GM23338 (cell line): ENCODE measurements at regions not wholly inside any gene's neighbourhood (a gene's known extent, or its start where the extent isn't known, plus 50 kb on each side); places are given as distances from the start of the nearest gene placed in this dataset.

Experiments used
- ATAC-seq: fragments of 200-7000 bp; cut with Tn5 transposase; 3 replicates; pipeline ENCODE4 v1.9.1; 2020
- DNase-seq: peaks from one replicate; pipeline ENCODE4 v3.0.0-alpha.2; 2015; ENCODE audit warnings: low spot score
- H2AFZ ChIP-seq: fragments of 200-600 bp; sonication (generic); 2 replicates; pipeline ENCODE4 v1.8.0; 2016; ENCODE audit warnings: antibody characterized with exemption, mild to moderate bottlenecking, moderate library complexity
- H3F3A ChIP-seq: fragments of 200-600 bp; sonication (generic); replicated peaks from 2 replicates; pipeline ENCODE4 v1.8.0; 2017; ENCODE audit warnings: antibody characterized with exemption, mixed run types, low read depth
- H3K27ac ChIP-seq: fragments of 200-600 bp; sonication (generic); 2 replicates; pipeline ENCODE4 v1.6.1; 2016; ENCODE audit warnings: low read depth
- H3K27me3 ChIP-seq: fragments of 200-600 bp; sonication (generic); 2 replicates; pipeline ENCODE4 v1.8.0; 2016; ENCODE audit warnings: mild to moderate bottlenecking, mixed run types, moderate library complexity; ENCODE audit not compliant: insufficient read depth
- H3K36me3 ChIP-seq: fragments of 200-600 bp; sonication (generic); 2 replicates; pipeline ENCODE4 v1.8.0; 2016; ENCODE audit warnings: mild to moderate bottlenecking; ENCODE audit not compliant: insufficient read depth
- H3K4me1 ChIP-seq: fragments of 200-600 bp; sonication (generic); 2 replicates; pipeline ENCODE4 v1.8.0; 2016; ENCODE audit warnings: mild to moderate bottlenecking, moderate library complexity; ENCODE audit not compliant: insufficient read depth
- H3K4me2 ChIP-seq: fragments of 200-600 bp; sonication (generic); 2 replicates; pipeline ENCODE4 v1.7.1; 2017; ENCODE audit warnings: mixed run types
- H3K4me3 ChIP-seq: fragments of 200-600 bp; sonication (generic); 2 replicates; pipeline ENCODE4 v1.6.1; 2016; ENCODE audit warnings: mixed run types
- H3K79me2 ChIP-seq: fragments of 200-600 bp; sonication (generic); replicated peaks from 2 replicates; pipeline ENCODE4 v1.8.0; 2017; ENCODE audit warnings: mild to moderate bottlenecking; ENCODE audit not compliant: insufficient read depth
- H3K9me2 ChIP-seq: fragments of 200-600 bp; sonication (generic); 2 replicates; pipeline ENCODE4 v1.8.0; 2017; ENCODE audit not compliant: insufficient read depth
- H4K20me1 ChIP-seq: fragments of 200-600 bp; sonication (generic); replicated peaks from 2 replicates; pipeline ENCODE4 v1.8.0; 2017; ENCODE audit warnings: mild to moderate bottlenecking; ENCODE audit not compliant: insufficient read depth
- H3K27ac Mint-ChIP-seq: 2 replicates; pipeline ENCODE4 v1.8.0; 2020; ENCODE audit warnings: inconsistent platforms, mild to moderate bottlenecking, moderate library complexity, mixed read lengths
- H3K27me3 Mint-ChIP-seq: 3 replicates; pipeline ENCODE4 v1.8.0; 2022; ENCODE audit warnings: low read depth, mild to moderate bottlenecking, moderate library complexity, mixed read lengths, inconsistent platforms; ENCODE audit not compliant: insufficient read depth, poor library complexity
- H3K36me3 Mint-ChIP-seq: 3 replicates; pipeline ENCODE4 v1.8.0; 2021; ENCODE audit warnings: low read depth, mild to moderate bottlenecking, inconsistent platforms, moderate library complexity, mixed read lengths
- H3K4me1 Mint-ChIP-seq: 3 replicates; pipeline ENCODE4 v1.8.0; 2020; ENCODE audit warnings: mild to moderate bottlenecking, inconsistent platforms, mixed read lengths
- H3K4me3 Mint-ChIP-seq: 3 replicates; pipeline ENCODE4 v1.8.0; 2021; ENCODE audit warnings: moderate library complexity, mild to moderate bottlenecking, inconsistent platforms, mixed read lengths
- H3K9me3 Mint-ChIP-seq: 3 replicates; pipeline ENCODE4 v1.8.0; 2020; ENCODE audit warnings: moderate library complexity, mild to moderate bottlenecking, inconsistent platforms, mixed read lengths
- CREB1 ChIP-seq: fragments of 250-450 bp; sonication (Bioruptor Pico); IDR thresholded peaks from 2 replicates; pipeline ENCODE4 v1.5.0; 2020; ENCODE audit warnings: low read depth, mild to moderate bottlenecking, moderate library complexity
- EZH2 ChIP-seq: fragments of 200-600 bp; sonication (generic); IDR thresholded peaks from one replicate; pipeline ENCODE4 v1.8.0; 2017; ENCODE audit warnings: antibody characterized with exemption, mild to moderate bottlenecking, low read depth; ENCODE audit not compliant: unreplicated experiment
- EZH2phosphoT487 ChIP-seq: fragments of 200-600 bp; sonication (generic); IDR thresholded peaks from one replicate; pipeline ENCODE4 v1.8.1; 2018; ENCODE audit warnings: antibody characterized with exemption; ENCODE audit not compliant: unreplicated experiment
- JUNB ChIP-seq: IDR thresholded peaks from one replicate; pipeline ENCODE4 v1.6.1; 2016; ENCODE audit warnings: antibody characterized with exemption; ENCODE audit not compliant: unreplicated experiment
- NANOG ChIP-seq: IDR thresholded peaks from 2 replicates; pipeline ENCODE4 v1.6.1; 2016; ENCODE audit warnings: antibody characterized with exemption, borderline replicate concordance
- POLR2AphosphoS5 ChIP-seq: IDR thresholded peaks from 2 replicates; pipeline ENCODE4 v1.6.1; 2016; ENCODE audit warnings: antibody characterized with exemption, low read depth
- STAT1 ChIP-seq: IDR thresholded peaks from one replicate; pipeline ENCODE4 v1.6.1; 2016; ENCODE audit warnings: antibody characterized with exemption; ENCODE audit not compliant: unreplicated experiment
- ZNF114 ChIP-seq: fragments of 250-450 bp; sonication (Bioruptor Pico); IDR thresholded peaks from 2 replicates; pipeline ENCODE4 v1.5.0; 2020; ENCODE audit warnings: mild to moderate bottlenecking, moderate library complexity
- ZNF331 ChIP-seq: fragments of 250-450 bp; sonication (Bioruptor Pico); IDR thresholded peaks from 2 replicates; pipeline ENCODE4 v1.5.0; 2020; ENCODE audit warnings: low read depth, mild to moderate bottlenecking, moderate library complexity
- TF ChIP-seq, protein P1 (sequence below): fragments of 250-450 bp; sonication (Bioruptor Pico); IDR thresholded peaks from 2 replicates; pipeline ENCODE4 v1.5.0; 2020; ENCODE audit warnings: mild to moderate bottlenecking, moderate library complexity
- TF ChIP-seq, protein P2 (sequence below): IDR thresholded peaks from 2 replicates; pipeline ENCODE4 v1.6.1; 2016; ENCODE audit warnings: antibody characterized with exemption
- TF ChIP-seq, protein P3 (sequence below), 2 experiments: fragments of 200-600 bp in 1 of 2; sonication (generic) in 1 of 2; conservative IDR thresholded peaks; 2 replicates each; pipeline versions ENCODE4 v1.5.1 to v1.6.1; 2016 to 2017; ENCODE audit warnings: antibody characterized with exemption in 2 of 2, low read depth in 2 of 2, mild to moderate bottlenecking in 2 of 2, moderate library complexity in 1 of 2
- TF ChIP-seq, protein P4 (sequence below): IDR thresholded peaks from one replicate; pipeline ENCODE4 v1.6.1; 2018; ENCODE audit warnings: antibody characterized with exemption; ENCODE audit not compliant: unreplicated experiment

DNA sequence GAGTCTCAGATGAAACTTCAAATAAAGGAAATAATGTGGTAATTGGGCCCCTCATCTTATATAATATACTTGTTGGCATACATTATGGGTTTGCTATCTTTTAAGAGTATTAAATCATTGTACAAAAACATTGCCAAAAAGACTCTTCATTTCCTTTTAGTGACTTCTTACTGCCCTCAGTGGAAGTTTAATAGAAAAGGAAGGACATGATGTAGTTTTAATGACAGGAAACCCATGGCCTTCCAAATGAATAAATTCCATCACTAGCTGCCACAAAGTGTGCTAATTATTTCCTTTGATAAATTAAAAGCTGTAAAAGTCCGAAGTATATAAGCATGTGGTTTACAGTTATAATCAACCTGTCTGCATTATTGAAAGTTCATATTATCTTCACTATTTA, 350.9 kb upstream of the HAND2 start (continued):
- TF ChIP-seq EZH2phosphoT487 = no peak
- TF ChIP-seq POLR2AphosphoS5 = no peak
- TF ChIP-seq JUNB = no peak
- no peak for TF ChIP-seq STAT1
- TF ChIP-seq ZNF331 = no peak
- no peak for TF ChIP-seq CREB1 (CRISPR knock-in tag)

DNA sequence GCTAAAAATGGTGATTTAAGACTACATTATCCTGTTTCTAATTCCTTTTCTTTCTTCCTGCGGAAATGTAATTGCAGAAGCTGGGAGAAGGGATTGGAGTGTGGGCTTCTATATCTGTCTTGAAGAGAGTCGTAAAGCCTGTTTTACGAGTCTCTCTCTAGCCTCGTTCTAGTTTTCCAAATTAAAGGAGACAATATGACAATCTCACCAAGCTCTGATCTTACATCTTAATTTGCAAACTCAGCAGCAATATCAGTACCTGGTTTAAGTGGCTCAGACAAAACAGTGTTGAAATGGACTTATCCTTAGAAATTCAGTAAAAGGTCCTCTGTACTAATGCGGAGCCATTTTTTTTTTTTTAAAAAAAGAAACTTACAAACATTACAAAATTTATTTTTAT, 349.5 kb upstream of the HAND2 start:
- no peak overlapping the region for H3K27ac Mint-ChIP-seq
- no peaks in the 10 kb centered on the region for H3K36me3 Mint-ChIP-seq
- Histone ChIP-seq H4K20me1 (no peaks in the 10 kb centered on the region), H3K36me3 (no peaks in the 10 kb centered on the region), H3K4me3 (no peak overlapping the region), H3K79me2 (no peaks in the 10 kb centered on the region), H3F3A (no peaks in the 10 kb centered on the region), H3K27me3 (no peaks in the 10 kb centered on the region), H2AFZ (no peak overlapping the region), H3K9me2 (no peaks in the 10 kb centered on the region), H3K4me2 (no peak overlapping the region), H3K27ac (no peak overlapping the region), H3K4me1 (no peaks in the 10 kb centered on the region)
- TF ChIP-seq, protein P1, sequence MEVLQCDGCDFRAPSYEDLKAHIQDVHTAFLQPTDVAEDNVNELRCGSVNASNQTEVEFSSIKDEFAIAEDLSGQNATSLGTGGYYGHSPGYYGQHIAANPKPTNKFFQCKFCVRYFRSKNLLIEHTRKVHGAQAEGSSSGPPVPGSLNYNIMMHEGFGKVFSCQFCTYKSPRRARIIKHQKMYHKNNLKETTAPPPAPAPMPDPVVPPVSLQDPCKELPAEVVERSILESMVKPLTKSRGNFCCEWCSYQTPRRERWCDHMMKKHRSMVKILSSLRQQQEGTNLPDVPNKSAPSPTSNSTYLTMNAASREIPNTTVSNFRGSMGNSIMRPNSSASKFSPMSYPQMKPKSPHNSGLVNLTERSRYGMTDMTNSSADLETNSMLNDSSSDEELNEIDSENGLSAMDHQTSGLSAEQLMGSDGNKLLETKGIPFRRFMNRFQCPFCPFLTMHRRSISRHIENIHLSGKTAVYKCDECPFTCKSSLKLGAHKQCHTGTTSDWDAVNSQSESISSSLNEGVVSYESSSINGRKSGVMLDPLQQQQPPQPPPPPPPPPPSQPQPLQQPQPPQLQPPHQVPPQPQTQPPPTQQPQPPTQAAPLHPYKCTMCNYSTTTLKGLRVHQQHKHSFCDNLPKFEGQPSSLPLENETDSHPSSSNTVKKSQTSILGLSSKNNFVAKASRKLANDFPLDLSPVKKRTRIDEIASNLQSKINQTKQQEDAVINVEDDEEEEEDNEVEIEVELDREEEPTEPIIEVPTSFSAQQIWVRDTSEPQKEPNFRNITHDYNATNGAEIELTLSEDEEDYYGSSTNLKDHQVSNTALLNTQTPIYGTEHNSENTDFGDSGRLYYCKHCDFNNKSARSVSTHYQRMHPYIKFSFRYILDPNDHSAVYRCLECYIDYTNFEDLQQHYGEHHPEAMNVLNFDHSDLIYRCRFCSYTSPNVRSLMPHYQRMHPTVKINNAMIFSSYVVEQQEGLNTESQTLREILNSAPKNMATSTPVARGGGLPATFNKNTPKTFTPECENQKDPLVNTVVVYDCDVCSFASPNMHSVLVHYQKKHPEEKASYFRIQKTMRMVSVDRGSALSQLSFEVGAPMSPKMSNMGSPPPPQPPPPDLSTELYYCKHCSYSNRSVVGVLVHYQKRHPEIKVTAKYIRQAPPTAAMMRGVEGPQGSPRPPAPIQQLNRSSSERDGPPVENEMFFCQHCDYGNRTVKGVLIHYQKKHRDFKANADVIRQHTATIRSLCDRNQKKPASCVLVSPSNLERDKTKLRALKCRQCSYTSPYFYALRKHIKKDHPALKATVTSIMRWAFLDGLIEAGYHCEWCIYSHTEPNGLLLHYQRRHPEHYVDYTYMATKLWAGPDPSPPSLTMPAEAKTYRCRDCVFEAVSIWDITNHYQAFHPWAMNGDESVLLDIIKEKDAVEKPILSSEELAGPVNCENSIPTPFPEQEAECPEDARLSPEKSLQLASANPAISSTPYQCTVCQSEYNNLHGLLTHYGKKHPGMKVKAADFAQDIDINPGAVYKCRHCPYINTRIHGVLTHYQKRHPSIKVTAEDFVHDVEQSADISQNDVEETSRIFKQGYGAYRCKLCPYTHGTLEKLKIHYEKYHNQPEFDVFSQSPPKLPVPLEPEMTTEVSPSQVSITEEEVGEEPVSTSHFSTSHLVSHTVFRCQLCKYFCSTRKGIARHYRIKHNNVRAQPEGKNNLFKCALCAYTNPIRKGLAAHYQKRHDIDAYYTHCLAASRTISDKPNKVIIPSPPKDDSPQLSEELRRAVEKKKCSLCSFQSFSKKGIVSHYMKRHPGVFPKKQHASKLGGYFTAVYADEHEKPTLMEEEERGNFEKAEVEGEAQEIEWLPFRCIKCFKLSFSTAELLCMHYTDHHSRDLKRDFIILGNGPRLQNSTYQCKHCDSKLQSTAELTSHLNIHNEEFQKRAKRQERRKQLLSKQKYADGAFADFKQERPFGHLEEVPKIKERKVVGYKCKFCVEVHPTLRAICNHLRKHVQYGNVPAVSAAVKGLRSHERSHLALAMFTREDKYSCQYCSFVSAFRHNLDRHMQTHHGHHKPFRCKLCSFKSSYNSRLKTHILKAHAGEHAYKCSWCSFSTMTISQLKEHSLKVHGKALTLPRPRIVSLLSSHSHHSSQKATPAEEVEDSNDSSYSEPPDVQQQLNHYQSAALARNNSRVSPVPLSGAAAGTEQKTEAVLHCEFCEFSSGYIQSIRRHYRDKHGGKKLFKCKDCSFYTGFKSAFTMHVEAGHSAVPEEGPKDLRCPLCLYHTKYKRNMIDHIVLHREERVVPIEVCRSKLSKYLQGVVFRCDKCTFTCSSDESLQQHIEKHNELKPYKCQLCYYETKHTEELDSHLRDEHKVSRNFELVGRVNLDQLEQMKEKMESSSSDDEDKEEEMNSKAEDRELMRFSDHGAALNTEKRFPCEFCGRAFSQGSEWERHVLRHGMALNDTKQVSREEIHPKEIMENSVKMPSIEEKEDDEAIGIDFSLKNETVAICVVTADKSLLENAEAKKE (CRISPR knock-in tag) = no peak
- TF ChIP-seq EZH2phosphoT487 (no peak), POLR2AphosphoS5 (no peak), EZH2 (no peak), STAT1 (no peak), NANOG (no peak), JUNB (no peak), CREB1 (CRISPR knock-in tag) (no peak), ZNF331 (no peak), ZNF114 (CRISPR knock-in tag) (no peak)
- TF ChIP-seq, protein P2, sequence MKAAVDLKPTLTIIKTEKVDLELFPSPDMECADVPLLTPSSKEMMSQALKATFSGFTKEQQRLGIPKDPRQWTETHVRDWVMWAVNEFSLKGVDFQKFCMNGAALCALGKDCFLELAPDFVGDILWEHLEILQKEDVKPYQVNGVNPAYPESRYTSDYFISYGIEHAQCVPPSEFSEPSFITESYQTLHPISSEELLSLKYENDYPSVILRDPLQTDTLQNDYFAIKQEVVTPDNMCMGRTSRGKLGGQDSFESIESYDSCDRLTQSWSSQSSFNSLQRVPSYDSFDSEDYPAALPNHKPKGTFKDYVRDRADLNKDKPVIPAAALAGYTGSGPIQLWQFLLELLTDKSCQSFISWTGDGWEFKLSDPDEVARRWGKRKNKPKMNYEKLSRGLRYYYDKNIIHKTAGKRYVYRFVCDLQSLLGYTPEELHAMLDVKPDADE = no peak
- TF ChIP-seq, protein P3, sequence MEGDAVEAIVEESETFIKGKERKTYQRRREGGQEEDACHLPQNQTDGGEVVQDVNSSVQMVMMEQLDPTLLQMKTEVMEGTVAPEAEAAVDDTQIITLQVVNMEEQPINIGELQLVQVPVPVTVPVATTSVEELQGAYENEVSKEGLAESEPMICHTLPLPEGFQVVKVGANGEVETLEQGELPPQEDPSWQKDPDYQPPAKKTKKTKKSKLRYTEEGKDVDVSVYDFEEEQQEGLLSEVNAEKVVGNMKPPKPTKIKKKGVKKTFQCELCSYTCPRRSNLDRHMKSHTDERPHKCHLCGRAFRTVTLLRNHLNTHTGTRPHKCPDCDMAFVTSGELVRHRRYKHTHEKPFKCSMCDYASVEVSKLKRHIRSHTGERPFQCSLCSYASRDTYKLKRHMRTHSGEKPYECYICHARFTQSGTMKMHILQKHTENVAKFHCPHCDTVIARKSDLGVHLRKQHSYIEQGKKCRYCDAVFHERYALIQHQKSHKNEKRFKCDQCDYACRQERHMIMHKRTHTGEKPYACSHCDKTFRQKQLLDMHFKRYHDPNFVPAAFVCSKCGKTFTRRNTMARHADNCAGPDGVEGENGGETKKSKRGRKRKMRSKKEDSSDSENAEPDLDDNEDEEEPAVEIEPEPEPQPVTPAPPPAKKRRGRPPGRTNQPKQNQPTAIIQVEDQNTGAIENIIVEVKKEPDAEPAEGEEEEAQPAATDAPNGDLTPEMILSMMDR (conservative IDR thresholded peaks at IDR 0.05; ENCODE audit: low read depth in 2 of 2) = no peak
- TF ChIP-seq, protein P4, sequence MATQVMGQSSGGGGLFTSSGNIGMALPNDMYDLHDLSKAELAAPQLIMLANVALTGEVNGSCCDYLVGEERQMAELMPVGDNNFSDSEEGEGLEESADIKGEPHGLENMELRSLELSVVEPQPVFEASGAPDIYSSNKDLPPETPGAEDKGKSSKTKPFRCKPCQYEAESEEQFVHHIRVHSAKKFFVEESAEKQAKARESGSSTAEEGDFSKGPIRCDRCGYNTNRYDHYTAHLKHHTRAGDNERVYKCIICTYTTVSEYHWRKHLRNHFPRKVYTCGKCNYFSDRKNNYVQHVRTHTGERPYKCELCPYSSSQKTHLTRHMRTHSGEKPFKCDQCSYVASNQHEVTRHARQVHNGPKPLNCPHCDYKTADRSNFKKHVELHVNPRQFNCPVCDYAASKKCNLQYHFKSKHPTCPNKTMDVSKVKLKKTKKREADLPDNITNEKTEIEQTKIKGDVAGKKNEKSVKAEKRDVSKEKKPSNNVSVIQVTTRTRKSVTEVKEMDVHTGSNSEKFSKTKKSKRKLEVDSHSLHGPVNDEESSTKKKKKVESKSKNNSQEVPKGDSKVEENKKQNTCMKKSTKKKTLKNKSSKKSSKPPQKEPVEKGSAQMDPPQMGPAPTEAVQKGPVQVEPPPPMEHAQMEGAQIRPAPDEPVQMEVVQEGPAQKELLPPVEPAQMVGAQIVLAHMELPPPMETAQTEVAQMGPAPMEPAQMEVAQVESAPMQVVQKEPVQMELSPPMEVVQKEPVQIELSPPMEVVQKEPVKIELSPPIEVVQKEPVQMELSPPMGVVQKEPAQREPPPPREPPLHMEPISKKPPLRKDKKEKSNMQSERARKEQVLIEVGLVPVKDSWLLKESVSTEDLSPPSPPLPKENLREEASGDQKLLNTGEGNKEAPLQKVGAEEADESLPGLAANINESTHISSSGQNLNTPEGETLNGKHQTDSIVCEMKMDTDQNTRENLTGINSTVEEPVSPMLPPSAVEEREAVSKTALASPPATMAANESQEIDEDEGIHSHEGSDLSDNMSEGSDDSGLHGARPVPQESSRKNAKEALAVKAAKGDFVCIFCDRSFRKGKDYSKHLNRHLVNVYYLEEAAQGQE = no peak
- no peak overlapping the region for H3K4me3 Mint-ChIP-seq
- ATAC-seq (no peak), DNase-seq (peak; percentile 6)
- no peaks in the 10 kb centered on the region for H3K9me3 Mint-ChIP-seq
- no peaks in the 10 kb centered on the region for H3K27me3 Mint-ChIP-seq
- H3K4me1 Mint-ChIP-seq = peaks cover 12% of the 10 kb centered on the region; the same call in 2 of the 3 replicates
